ENCODE measurements at regions not wholly inside any gene's neighbourhood (a gene's known extent, or its start where the extent isn't known, plus 50 kb on each side); places are given as distances from the start of the nearest gene placed in this dataset.

GRCh38 chr3:165617134-165617533 lies 220.1 kb downstream of the BCHE start (continued):
- no peak for TF ChIP-seq CUX1 (IDR thresholded peaks at IDR 0.05; ENCODE audit: insufficient replicate concordance, low read depth, low read length)
- TF ChIP-seq EGR1 (IDR thresholded peaks at IDR 0.05; ENCODE audit: borderline replicate concordance in 1 of 2, low read depth in 2 of 2, low read length in 2 of 2) = no peak

GRCh38 chr3:165614337-165614736 lies 222.9 kb downstream of the BCHE start:
- H2AFZ ChIP-seq (ENCODE audit: control insufficient read depth, low read depth, low read length) = no peak overlapping the region
- H3K9me3 ChIP-seq (replicated peaks; ENCODE audit: control insufficient read depth, insufficient read depth, low read length) = no peaks in the 10 kb centered on the region; the same call in 2 of the 3 replicates
- FAIRE-seq = no peak
- H3K4me3 ChIP-seq = no peak overlapping the region
- intact Hi-C loops (cut with micrococcal nuclease; ENCODE audit: unreplicated experiment) (no loop called here), in situ Hi-C loops (cut with MboI) (no loop called here)
- H3K27me3 ChIP-seq (replicated peaks in 1 of 2; ENCODE audit: control insufficient read depth in 2 of 2, insufficient read depth in 2 of 2, low read length in 1 of 2) = no peaks in the 10 kb centered on the region
- H3K36me3 ChIP-seq (ENCODE audit: control insufficient read depth in 2 of 2, insufficient read depth in 2 of 2, low read length in 1 of 2) = no peaks in the 10 kb centered on the region
- no peaks in the 10 kb centered on the region for H3K4me1 ChIP-seq (ENCODE audit: control insufficient read depth, insufficient read depth, low read length)
- CTCF ChIA-PET = no interaction called here
- SMC1A ChIA-PET (ENCODE audit: uncharacterized antibody, unreplicated experiment) = no interaction called here
- H4K20me1 ChIP-seq (ENCODE audit: control insufficient read depth, insufficient read depth) = no peaks in the 10 kb centered on the region
- DNase-seq (ENCODE audit: low read depth, low spot score) = no peak
- POLR2A ChIA-PET = no interaction called here
- H3K27ac ChIP-seq (ENCODE audit: control insufficient read depth, insufficient read depth) = no peak overlapping the region
- no peaks in the 10 kb centered on the region for H3K79me2 ChIP-seq (ENCODE audit: control insufficient read depth, insufficient read depth, low read length)
- BruUV-seq (replicated peaks) = no TSS peak
- WGBS (ENCODE audit: insufficient coverage, insufficient replicate concordance, low lambda C conversion rate, missing lambda C conversion rate) = 6% methylated on average over 1 of the region's 1 CpG
- no peak overlapping the region for H3K9ac ChIP-seq (ENCODE audit: control insufficient read depth, insufficient read depth, low read length)
- H3K4me2 ChIP-seq (ENCODE audit: control insufficient read depth, insufficient read depth) = no peak overlapping the region
- RAD21 ChIA-PET (ENCODE audit: unreplicated experiment) = no interaction called here
- no peak for ATAC-seq
- TF ChIP-seq PAX5 (IDR thresholded peaks at IDR 0.05; ENCODE audit: borderline replicate concordance, low read depth, low read length) (no peak), MLLT1 (IDR thresholded peaks at IDR 0.05) (no peak), CTCF (IDR thresholded peaks at IDR 0.05 in 2 of 3, conservative IDR thresholded peaks at IDR 0.05 in 1 of 3; ENCODE audit: control insufficient read depth in 2 of 3, extremely low read depth in 1 of 3, insufficient read depth in 1 of 3, low read depth in 3 of 3, low read length in 3 of 3) (no peak), SREBF1 (IDR thresholded peaks at IDR 0.05; ENCODE audit: low read length) (no peak), POLR2AphosphoS5 (IDR thresholded peaks at IDR 0.05; ENCODE audit: low read length) (no peak), PAX8 (IDR thresholded peaks at IDR 0.05) (no peak), MAX (IDR thresholded peaks at IDR 0.05; ENCODE audit: low read depth, low read length) (no peak), SP1 (IDR thresholded peaks at IDR 0.05; ENCODE audit: low read depth, low read length) (no peak), RBBP5 (conservative IDR thresholded peaks at IDR 0.05) (no peak), HCFC1 (IDR thresholded peaks at IDR 0.05; ENCODE audit: low read length) (no peak), EZH2 (IDR thresholded peaks at IDR 0.05; ENCODE audit: borderline replicate concordance, control insufficient read depth, low read depth, low read length) (no peak), CBX3 (IDR thresholded peaks at IDR 0.05; ENCODE audit: borderline replicate concordance, low read depth) (no peak), IRF4 (IDR thresholded peaks at IDR 0.05; ENCODE audit: low read depth, low read length) (no peak), WRNIP1 (IDR thresholded peaks at IDR 0.05; ENCODE audit: borderline replicate concordance, low read depth, low read length) (no peak)

All from GM12878 (cell line).